ENCODE measurements at regions not wholly inside any gene's neighbourhood (a gene's known extent, or its start where the extent isn't known, plus 50 kb on each side); places are given as distances from the start of the nearest gene placed in this dataset.
"Not testable (repeated sequence)": the region's sequence is repeated elsewhere in the genome, so short reads cannot be mapped to it uniquely, and the experiment has no call there.

GRCh38 chr15:96657096-96657495, 326.6 kb downstream of the NR2F2 start:
- no TSS peak for BruUV-seq (replicated peaks)
- no peak overlapping the region for H2AFZ ChIP-seq (replicated peaks; ENCODE audit: low read length, poor library complexity)
- no peak overlapping the region for H3K4me3 ChIP-seq (ENCODE audit: insufficient read depth, low read depth, low read length)
- H4K5ac ChIP-seq (ENCODE audit: low read depth, low read length), result no peak overlapping the region
- no peak overlapping the region for H3K14ac ChIP-seq (replicated peaks; ENCODE audit: low read depth, low read length)
- H2BK5ac ChIP-seq (ENCODE audit: low read depth, low read length, poor library complexity, severe bottlenecking), result no peak overlapping the region
- no peak overlapping the region for H4K8ac ChIP-seq (ENCODE audit: low read depth in 2 of 2, low read length in 2 of 2)
- no peaks in the 10 kb centered on the region for H3K27me3 ChIP-seq (ENCODE audit: control insufficient read depth, insufficient read depth, low read length)
- ChIA-PET CTCF (no interaction called here), POLR2A (ENCODE audit: unreplicated experiment) (no interaction called here)
- no peaks in the 10 kb centered on the region for H3K36me3 ChIP-seq (ENCODE audit: control insufficient read depth, insufficient read depth, low read length)
- no peak overlapping the region for H3K27ac ChIP-seq (ENCODE audit: insufficient read depth, low read length)
- dilution Hi-C loops (cut with HindIII; ENCODE audit: low sequenced_read_pairs, unreplicated experiment), result no loop called here
- no peak overlapping the region for H3K18ac ChIP-seq (ENCODE audit: low read depth, low read length)
- no CpG with 5 or more reads among the region's 1 CpG for WGBS, 2 experiments (ENCODE audit: extremely low coverage in 2 of 2, insufficient read length in 1 of 2)
- no peak overlapping the region for H2BK15ac ChIP-seq (ENCODE audit: low read depth, low read length)
- H3K9me3 ChIP-seq (ENCODE audit: control insufficient read depth, insufficient read depth, low read length), result peaks cover 9% of the 10 kb centered on the region; the same call in 1 of the 2 replicates
- no peak overlapping the region for H2AK5ac ChIP-seq (ENCODE audit: low read depth, low read length)
- no peak overlapping the region for H2BK20ac ChIP-seq (ENCODE audit: low read depth, low read length)
- no peak overlapping the region for H2AK9ac ChIP-seq (replicated peaks; ENCODE audit: low read depth, low read length, poor library complexity)
- no peaks in the 10 kb centered on the region for H3K4me1 ChIP-seq (ENCODE audit: control insufficient read depth, insufficient read depth, low read length)
- no peaks in the 10 kb centered on the region for H3K9me1 ChIP-seq (ENCODE audit: insufficient read depth, low read length)
- intact Hi-C loops (cut with micrococcal nuclease), result no loop called here
- no peak for ATAC-seq (ENCODE audit: low read depth)
- no peak overlapping the region for H3K56ac ChIP-seq (ENCODE audit: extremely low read depth, insufficient read depth, low read length)
- no peak overlapping the region for H3K23ac ChIP-seq (ENCODE audit: low read depth, low read length)
- H3K4ac ChIP-seq (ENCODE audit: low read depth, low read length), result no peak overlapping the region
- no peaks in the 10 kb centered on the region for H4K20me1 ChIP-seq (ENCODE audit: insufficient read depth, low read length)
- TF ChIP-seq MAZ (IDR thresholded peaks at IDR 0.05; ENCODE audit: borderline replicate concordance, low read depth, low read length) (no peak), ELK1 (IDR thresholded peaks at IDR 0.05; ENCODE audit: borderline replicate concordance, low read depth, low read length) (no peak), MXI1 (IDR thresholded peaks at IDR 0.05; ENCODE audit: borderline replicate concordance, low read depth, low read length) (no peak), RCOR1 (IDR thresholded peaks at IDR 0.05; ENCODE audit: insufficient replicate concordance, low read length) (no peak), FOS (IDR thresholded peaks at IDR 0.05; ENCODE audit: low read depth, low read length) (no peak), NFE2L2 (IDR thresholded peaks at IDR 0.05; ENCODE audit: low read depth, low read length) (no peak)
- in situ Hi-C loops (cut with MboI; ENCODE audit: low sequenced_read_pairs), result no loop called here
- H4K91ac ChIP-seq (ENCODE audit: insufficient read depth, low read depth, low read length), result no peak overlapping the region
- H2BK120ac ChIP-seq (ENCODE audit: low read depth, low read length), result no peak overlapping the region
- no peaks in the 10 kb centered on the region for H3K79me1 ChIP-seq (ENCODE audit: low read depth in 1 of 2, low read length in 2 of 2)
- H3K4me2 ChIP-seq (ENCODE audit: low read depth, low read length), result no peak overlapping the region
- H3K9ac ChIP-seq (ENCODE audit: low read depth, low read length), result no peak overlapping the region
- DNase-seq, result no peak

DNA sequence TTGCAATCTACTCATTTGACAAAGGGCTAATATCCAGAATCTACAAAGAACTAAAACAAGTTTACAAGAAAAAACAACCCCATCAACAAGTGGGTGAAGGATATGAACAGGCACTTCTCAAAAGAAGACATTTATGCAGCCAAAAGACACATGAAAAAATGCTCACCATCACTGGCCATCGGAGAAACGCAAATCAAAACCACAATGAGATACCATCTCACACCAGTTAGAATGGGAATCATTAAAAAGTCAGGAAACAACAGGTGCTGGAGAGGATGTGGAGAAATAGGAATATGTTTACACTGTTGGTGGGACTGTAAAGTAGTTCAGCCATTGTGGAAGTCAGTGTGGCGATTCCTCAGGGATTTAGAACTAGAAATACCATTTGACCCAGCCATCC, 336.5 kb downstream of the NR2F2 start:
- H3K27ac ChIP-seq (ENCODE audit: insufficient read depth, low read length); POLR2A ChIA-PET (ENCODE audit: unreplicated experiment); H3K14ac ChIP-seq (replicated peaks; ENCODE audit: low read depth, low read length); H2AK9ac ChIP-seq (replicated peaks; ENCODE audit: low read depth, low read length, poor library complexity); H3K18ac ChIP-seq (ENCODE audit: low read depth, low read length); H3K56ac ChIP-seq (ENCODE audit: extremely low read depth, insufficient read depth, low read length); H3K4me3 ChIP-seq (ENCODE audit: insufficient read depth, low read depth, low read length); H3K36me3 ChIP-seq (ENCODE audit: control insufficient read depth, insufficient read depth, low read length); H2BK20ac ChIP-seq (ENCODE audit: low read depth, low read length); CTCF ChIA-PET; H3K4me2 ChIP-seq (ENCODE audit: low read depth, low read length); dilution Hi-C loops (cut with HindIII; ENCODE audit: low sequenced_read_pairs, unreplicated experiment); H4K20me1 ChIP-seq (ENCODE audit: insufficient read depth, low read length); H3K9ac ChIP-seq (ENCODE audit: low read depth, low read length); ATAC-seq (ENCODE audit: low read depth); H2BK15ac ChIP-seq (ENCODE audit: low read depth, low read length); H4K5ac ChIP-seq (ENCODE audit: low read depth, low read length); H2AK5ac ChIP-seq (ENCODE audit: low read depth, low read length); H3K27me3 ChIP-seq (ENCODE audit: control insufficient read depth, insufficient read depth, low read length); H3K79me1 ChIP-seq (ENCODE audit: low read depth in 1 of 2, low read length in 2 of 2); H3K23ac ChIP-seq (ENCODE audit: low read depth, low read length); H2BK120ac ChIP-seq (ENCODE audit: low read depth, low read length); H4K91ac ChIP-seq (ENCODE audit: insufficient read depth, low read depth, low read length); H4K8ac ChIP-seq (ENCODE audit: low read depth in 2 of 2, low read length in 2 of 2); intact Hi-C loops (cut with micrococcal nuclease); H3K4ac ChIP-seq (ENCODE audit: low read depth, low read length); BruUV-seq (replicated peaks); H2BK5ac ChIP-seq (ENCODE audit: low read depth, low read length, poor library complexity, severe bottlenecking); DNase-seq; H3K9me1 ChIP-seq (ENCODE audit: insufficient read depth, low read length); H2AFZ ChIP-seq (replicated peaks; ENCODE audit: low read length, poor library complexity); H3K9me3 ChIP-seq (ENCODE audit: control insufficient read depth, insufficient read depth, low read length); H3K4me1 ChIP-seq (ENCODE audit: control insufficient read depth, insufficient read depth, low read length); in situ Hi-C loops (cut with MboI; ENCODE audit: low sequenced_read_pairs): not testable (repeated sequence)
- WGBS, 2 experiments (ENCODE audit: extremely low coverage in 2 of 2, insufficient read length in 1 of 2), result no CpG with 5 or more reads among the region's 3 CpGs

All from IMR-90 (cell line).